Right lung (tissue), 2 donors: ENCODE measurements at regions not wholly inside any gene's neighbourhood (a gene's known extent, or its start where the extent isn't known, plus 50 kb on each side); places are given as distances from the start of the nearest gene placed in this dataset.

ENCODE experiments used
- DNase-seq, 2 donors: peaks; one replicate each; pipeline ENCODE4 v3.0.0-alpha.2; 2013

- no peak for DNase-seq
Observed at GRCh38 chr19:29096896-29097295, 116.1 kb downstream of the UQCRFS1 start.

GRCh38 chr19:29093553-29093908, 119.4 kb downstream of the UQCRFS1 start:
- DNase-seq, result no peak

GRCh38 chr19:29092712-29093552, 120.0 kb downstream of the UQCRFS1 start:
- DNase-seq, result no peak

GRCh38 chr19:29090783-29091526, 122.0 kb downstream of the UQCRFS1 start:
- DNase-seq, result no peak

GRCh38 chr19:29089315-29089870, 123.6 kb downstream of the UQCRFS1 start:
- DNase-seq, result no peak

- no peak for DNase-seq
Observed at GRCh38 chr19:29088761-29089160, 124.2 kb downstream of the UQCRFS1 start.

GRCh38 chr19:29086646-29087045, 126.3 kb downstream of the UQCRFS1 start:
- DNase-seq, result no peak

GRCh38 chr19:29086182-29086581, 126.8 kb downstream of the UQCRFS1 start:
- DNase-seq, result no peak

- no peak for DNase-seq
Observed at GRCh38 chr19:29085630-29086029, 127.3 kb downstream of the UQCRFS1 start.

GRCh38 chr19:29085206-29085605, 127.7 kb downstream of the UQCRFS1 start:
- no peak for DNase-seq

GRCh38 chr19:29084266-29084665, 128.7 kb downstream of the UQCRFS1 start:
- no peak for DNase-seq

GRCh38 chr19:29083863-29084262, 129.1 kb downstream of the UQCRFS1 start:
- no peak for DNase-seq

- no peak for DNase-seq
Observed at GRCh38 chr19:29079356-29080032, 133.5 kb downstream of the UQCRFS1 start.

- DNase-seq, result no peak
Observed at GRCh38 chr19:29076963-29077362, 136.0 kb downstream of the UQCRFS1 start.

GRCh38 chr19:29076161-29076560, 136.8 kb downstream of the UQCRFS1 start:
- DNase-seq, result no peak

GRCh38 chr19:29075149-29075548, 137.8 kb downstream of the UQCRFS1 start:
- no peak for DNase-seq

GRCh38 chr19:29074579-29074978, 138.4 kb downstream of the UQCRFS1 start:
- no peak for DNase-seq

GRCh38 chr19:29067831-29068230, 145.1 kb downstream of the UQCRFS1 start:
- no peak for DNase-seq

- DNase-seq, result no peak
Observed at GRCh38 chr19:29062475-29063435, 150.2 kb downstream of the UQCRFS1 start.

GRCh38 chr19:29060813-29061364, 152.1 kb downstream of the UQCRFS1 start:
- DNase-seq, result no peak

GRCh38 chr19:29056535-29056934, 156.4 kb downstream of the UQCRFS1 start:
- no peak for DNase-seq
